HFF-Myc (cell line): ENCODE measurements at regions not wholly inside any gene's neighbourhood (a gene's known extent, or its start where the extent isn't known, plus 50 kb on each side); places are given as distances from the start of the nearest gene placed in this dataset.

Source experiments
- DNase-seq: peaks from one replicate; pipeline ENCODE4 v3.0.0-alpha.2; 2011; ENCODE audit warnings: low read depth; ENCODE audit errors: extremely low read depth
- H3K4me3 ChIP-seq: replicated peaks from 2 replicates; pipeline ENCODE4 v1.5.1; 2011; ENCODE audit warnings: low read depth, mild to moderate bottlenecking, control low read depth, low read length
- TF ChIP-seq, protein P1 (sequence below): IDR thresholded peaks from 2 replicates; pipeline ENCODE4 v1.5.1; 2012; ENCODE audit warnings: mild to moderate bottlenecking, low read depth, low read length, control low read depth; ENCODE audit errors: missing control alignments

DNA sequence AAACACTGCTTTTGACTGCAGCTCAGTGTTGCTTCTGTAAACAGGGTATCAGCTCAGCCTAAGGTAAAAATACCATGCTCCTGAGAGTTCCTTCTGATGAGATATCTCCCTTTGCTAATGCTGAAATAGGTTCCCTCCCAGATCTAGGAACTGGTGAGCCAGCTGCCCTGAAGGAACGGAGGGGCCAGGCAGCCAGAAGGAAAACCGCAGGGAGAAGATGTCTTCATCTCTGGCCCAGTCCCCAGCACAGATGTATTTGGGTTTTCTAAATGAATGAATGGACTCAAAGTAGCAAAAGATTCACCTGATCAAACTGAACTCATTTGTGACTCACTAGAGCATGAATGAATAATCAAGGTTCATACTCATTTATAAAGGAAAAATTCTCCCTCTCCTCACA is 247.8 kb downstream of the MSRB3 start:
- no peak for DNase-seq
- H3K4me3 ChIP-seq = no peak overlapping the region
- TF ChIP-seq, protein P1, sequence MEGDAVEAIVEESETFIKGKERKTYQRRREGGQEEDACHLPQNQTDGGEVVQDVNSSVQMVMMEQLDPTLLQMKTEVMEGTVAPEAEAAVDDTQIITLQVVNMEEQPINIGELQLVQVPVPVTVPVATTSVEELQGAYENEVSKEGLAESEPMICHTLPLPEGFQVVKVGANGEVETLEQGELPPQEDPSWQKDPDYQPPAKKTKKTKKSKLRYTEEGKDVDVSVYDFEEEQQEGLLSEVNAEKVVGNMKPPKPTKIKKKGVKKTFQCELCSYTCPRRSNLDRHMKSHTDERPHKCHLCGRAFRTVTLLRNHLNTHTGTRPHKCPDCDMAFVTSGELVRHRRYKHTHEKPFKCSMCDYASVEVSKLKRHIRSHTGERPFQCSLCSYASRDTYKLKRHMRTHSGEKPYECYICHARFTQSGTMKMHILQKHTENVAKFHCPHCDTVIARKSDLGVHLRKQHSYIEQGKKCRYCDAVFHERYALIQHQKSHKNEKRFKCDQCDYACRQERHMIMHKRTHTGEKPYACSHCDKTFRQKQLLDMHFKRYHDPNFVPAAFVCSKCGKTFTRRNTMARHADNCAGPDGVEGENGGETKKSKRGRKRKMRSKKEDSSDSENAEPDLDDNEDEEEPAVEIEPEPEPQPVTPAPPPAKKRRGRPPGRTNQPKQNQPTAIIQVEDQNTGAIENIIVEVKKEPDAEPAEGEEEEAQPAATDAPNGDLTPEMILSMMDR = no peak

DNA sequence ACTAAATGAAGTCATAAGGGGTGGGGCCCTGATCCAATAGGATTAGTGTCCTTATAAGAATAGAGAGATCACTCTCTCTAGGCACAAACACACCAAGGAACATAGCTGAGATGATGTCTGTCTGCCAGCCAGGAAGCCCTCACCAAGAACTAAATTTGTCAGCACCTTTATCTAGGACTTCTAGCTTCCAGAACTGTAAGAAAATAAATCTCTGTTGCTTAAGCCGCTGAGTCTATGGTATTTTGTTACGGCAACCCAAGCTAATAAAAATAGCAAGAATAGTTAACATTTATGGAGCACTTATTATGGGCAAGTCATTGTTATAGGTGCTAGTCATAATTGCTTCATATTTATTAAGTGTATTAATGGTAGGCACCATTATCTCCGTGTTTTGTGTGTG is 249.6 kb downstream of the MSRB3 start:
- DNase-seq = no peak
- TF ChIP-seq, protein P1 = no peak
- no peak overlapping the region for H3K4me3 ChIP-seq

DNA sequence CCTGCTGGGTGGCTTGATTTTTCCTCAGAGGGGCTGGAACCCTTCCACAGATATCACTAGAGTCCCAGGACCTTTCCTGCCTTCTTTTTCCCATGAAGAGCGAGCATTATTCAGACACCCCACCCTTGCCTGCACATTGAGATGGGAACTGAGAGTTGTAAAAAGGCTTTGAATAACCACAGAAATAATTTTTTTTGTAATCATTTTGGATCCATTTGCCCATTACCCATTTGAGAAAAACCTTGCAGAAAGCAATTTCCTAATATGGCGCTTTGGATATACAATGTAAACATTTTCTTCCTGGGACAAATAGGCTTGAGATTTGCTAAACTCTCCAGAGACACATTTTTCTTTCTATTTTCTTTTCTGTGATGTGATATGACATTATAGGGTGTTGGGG is 250.6 kb downstream of the MSRB3 start:
- no peak for DNase-seq
- no peak overlapping the region for H3K4me3 ChIP-seq
- TF ChIP-seq, protein P1 = no peak

DNA sequence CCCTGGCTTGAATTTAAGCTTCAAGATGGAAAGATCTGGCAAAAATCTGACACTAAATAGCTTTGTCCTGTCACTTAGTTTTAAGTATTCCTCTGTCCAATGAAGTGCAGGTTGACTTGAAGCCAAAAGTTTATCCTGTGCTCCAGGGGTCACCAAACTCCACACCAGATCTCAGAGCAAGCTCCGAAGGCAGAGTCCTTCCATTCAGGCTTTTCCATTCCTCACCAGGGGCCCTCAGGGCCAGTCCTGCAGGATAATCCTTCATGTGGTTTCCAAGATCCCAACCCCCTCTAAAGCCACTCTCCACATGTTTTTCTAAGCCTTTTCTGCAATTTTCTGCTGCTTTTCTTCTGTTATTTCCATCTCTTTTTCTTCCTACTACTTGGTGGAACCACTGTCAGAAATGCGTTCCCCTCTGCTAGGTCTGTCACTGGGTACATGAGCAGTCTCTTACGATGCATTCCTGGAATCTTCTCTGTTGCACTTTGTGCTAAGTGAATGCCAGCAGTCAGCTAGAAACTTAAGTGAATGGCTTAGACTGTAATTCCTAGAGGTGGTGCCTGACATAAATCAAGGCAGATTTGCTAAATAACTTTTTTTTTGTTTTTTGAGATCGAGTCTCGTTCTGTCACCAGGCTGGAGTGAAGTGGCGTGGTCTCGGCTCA is 251.4 kb downstream of the MSRB3 start:
- DNase-seq = no peak
- no peak overlapping the region for H3K4me3 ChIP-seq

DNA sequence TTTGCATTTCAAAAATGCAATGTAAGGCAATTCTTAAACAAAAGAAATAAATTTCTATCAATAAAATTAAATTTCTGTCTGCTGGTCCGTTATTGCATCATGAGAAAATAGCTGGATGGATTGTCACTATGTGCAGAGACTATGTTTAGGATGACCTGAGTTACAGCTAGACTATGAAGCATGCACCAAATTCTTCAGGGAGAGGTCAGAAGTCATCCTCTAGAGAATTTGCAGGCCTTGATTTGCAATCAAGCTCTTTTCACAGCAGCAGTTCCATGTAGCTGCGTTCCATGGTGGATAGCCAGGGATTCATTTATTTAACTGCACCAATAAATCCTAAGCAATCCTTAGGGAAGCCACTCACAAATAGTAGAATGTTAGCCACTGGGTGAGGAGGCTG is 253.7 kb downstream of the MSRB3 start:
- TF ChIP-seq, protein P1 = no peak
- no peak for DNase-seq

More for the DNA sequence above, 251.4 kb downstream of the MSRB3 start:
- TF ChIP-seq, protein P1 = no peak

DNA sequence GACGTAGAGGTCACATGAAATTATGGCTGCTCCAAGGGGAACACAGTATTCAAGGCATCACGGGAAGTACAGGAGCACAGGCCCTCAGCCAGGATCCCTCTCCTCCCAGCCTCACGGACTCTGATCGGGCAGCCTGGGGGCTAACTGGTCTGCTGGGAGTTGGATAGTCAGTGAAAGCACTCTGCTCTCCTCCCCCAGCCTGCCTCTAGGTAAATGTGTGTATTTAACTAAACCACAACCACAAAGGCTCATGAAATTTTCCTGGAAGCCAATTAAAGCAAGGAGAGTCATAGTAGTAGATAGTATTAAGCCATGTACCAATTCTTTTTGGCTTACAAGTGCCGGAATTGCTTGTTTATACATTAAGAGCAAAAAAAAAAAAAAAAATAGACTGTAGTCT is 254.3 kb downstream of the MSRB3 start:
- no peak overlapping the region for H3K4me3 ChIP-seq
- peak; percentile 65 for DNase-seq
- TF ChIP-seq, protein P1 = no peak

More for the DNA sequence above, 253.7 kb downstream of the MSRB3 start:
- H3K4me3 ChIP-seq = no peak overlapping the region
